MCF 10A (cell line): ENCODE measurements at regions not wholly inside any gene's neighbourhood (a gene's known extent, or its start where the extent isn't known, plus 50 kb on each side); places are given as distances from the start of the nearest gene placed in this dataset.

ENCODE experiments used
- BruUV-seq: library from RNA; stranded (reverse); fragments of 400-500 nt; replicated peaks from 2 replicates; lab custom pipeline; 2021; lab: Mats Ljungman, UMichigan
- CTCF ChIA-PET: fragments of 300-600 bp; sonication (Branson Sonifier 250); formaldehyde crosslinking; extraction: SDS; loops from one replicate; lab custom pipeline; 2021; ENCODE audit warnings: antibody characterized with exemption, inconsistent platforms; lab: Yijun Ruan, JAX
- POLR2A ChIA-PET: fragments of 300-600, 350-650 bp; sonication (Branson Sonifier 250); formaldehyde crosslinking; extraction: SDS; loops from one replicate; lab custom pipeline; 2020; ENCODE audit warnings: antibody characterized with exemption, inconsistent platforms; lab: Yijun Ruan, JAX
- DNase-seq: peaks from one replicate; pipeline ENCODE4 v3.0.0-alpha.2; 2018; ENCODE audit not compliant: unreplicated experiment
- H3K27ac Mint-ChIP-seq: one replicate; pipeline ENCODE4 v1.8.0; 2022; ENCODE audit warnings: mild to moderate bottlenecking, low read depth, mixed read lengths; ENCODE audit not compliant: unreplicated experiment
- H3K27me3 Mint-ChIP-seq: one replicate; pipeline ENCODE4 v1.8.0; 2022; ENCODE audit warnings: mixed read lengths; ENCODE audit not compliant: insufficient read depth, unreplicated experiment
- H3K36me3 Mint-ChIP-seq: one replicate; pipeline ENCODE4 v1.8.0; 2022; ENCODE audit warnings: mild to moderate bottlenecking, moderate library complexity, mixed read lengths; ENCODE audit not compliant: insufficient read depth, unreplicated experiment
- H3K4me1 Mint-ChIP-seq: one replicate; pipeline ENCODE4 v1.8.0; 2022; ENCODE audit warnings: mixed read lengths; ENCODE audit not compliant: insufficient read depth, unreplicated experiment
- H3K4me3 Mint-ChIP-seq: one replicate; pipeline ENCODE4 v1.8.0; 2022; ENCODE audit warnings: mild to moderate bottlenecking, moderate library complexity, mixed read lengths; ENCODE audit not compliant: unreplicated experiment
- H3K9me3 Mint-ChIP-seq: one replicate; pipeline ENCODE4 v1.8.0; 2022; ENCODE audit warnings: mixed read lengths; ENCODE audit not compliant: unreplicated experiment
- CTCF ChIP-seq: fragments of 200-600 bp; IDR thresholded peaks from one replicate; pipeline ENCODE4 v1.8.0; 2022; ENCODE audit warnings: antibody characterized with exemption, mild to moderate bottlenecking; ENCODE audit not compliant: unreplicated experiment
- intact Hi-C: fragments of 100-400 bp; cut with micrococcal nuclease; formaldehyde crosslinking; loops from 2 replicates; pipeline ENCODE4 v1.14.1; 2022

GRCh38 chr2:204336153-204336744, 209.0 kb upstream of the PARD3B start:
- ChIA-PET CTCF (interaction anchor here (0.5 to 1.0 kb wide), 5 partner anchors 12 to 1343 kb away, joined by 3 to 4 read pairs (median 3); no protein-coding TSS in a partner anchor), POLR2A (no interaction called here)
- H3K36me3 Mint-ChIP-seq: no peaks in the 10 kb centered on the region
- DNase-seq: no peak
- H3K9me3 Mint-ChIP-seq: peaks cover 8% of the 10 kb centered on the region
- no peak for TF ChIP-seq CTCF
- no peaks in the 10 kb centered on the region for H3K27me3 Mint-ChIP-seq
- no peak overlapping the region for H3K27ac Mint-ChIP-seq
- intact Hi-C loops: no loop called here
- no peak overlapping the region for H3K4me3 Mint-ChIP-seq
- H3K4me1 Mint-ChIP-seq: peaks cover 18% of the 10 kb centered on the region
- BruUV-seq: no TSS peak

- no peak for DNase-seq
- BruUV-seq: no TSS peak
- TF ChIP-seq CTCF: no peak
- Mint-ChIP-seq H3K9me3 (peaks cover 8% of the 10 kb centered on the region), H3K27me3 (no peaks in the 10 kb centered on the region), H3K4me3 (no peak overlapping the region), H3K36me3 (no peaks in the 10 kb centered on the region), H3K27ac (no peak overlapping the region), H3K4me1 (peaks cover 18% of the 10 kb centered on the region)
- POLR2A ChIA-PET: no interaction called here
- intact Hi-C loops: no loop called here
- CTCF ChIA-PET: interaction anchor here (0.7 to 1.8 kb wide), 6 partner anchors 11 to 1057 kb away, joined by 3 to 5 read pairs (median 3); no protein-coding TSS in a partner anchor
Observed at GRCh38 chr2:204337638-204338037, 207.6 kb upstream of the PARD3B start.

- intact Hi-C loops: no loop called here
- H3K27ac Mint-ChIP-seq: peak overlapping the region; percentile 14
- BruUV-seq: no TSS peak
- TF ChIP-seq CTCF: no peak
- no peak for DNase-seq
- H3K4me1 Mint-ChIP-seq: peaks cover 18% of the 10 kb centered on the region
- peaks cover 8% of the 10 kb centered on the region for H3K9me3 Mint-ChIP-seq
- ChIA-PET POLR2A (interaction anchor here (0.6 kb wide), 1 partner anchor 1205 kb away, joined by 5 read pairs; no protein-coding TSS in a partner anchor), CTCF (no interaction called here)
- no peaks in the 10 kb centered on the region for H3K36me3 Mint-ChIP-seq
- peak overlapping the region; percentile 56 for H3K4me3 Mint-ChIP-seq
- H3K27me3 Mint-ChIP-seq: no peaks in the 10 kb centered on the region
Observed at GRCh38 chr2:204339212-204339715, 206.0 kb upstream of the PARD3B start.

- CTCF ChIA-PET: no interaction called here
- H3K4me1 Mint-ChIP-seq: peaks cover 18% of the 10 kb centered on the region
- BruUV-seq: no TSS peak
- intact Hi-C loops: no loop called here
- H3K4me3 Mint-ChIP-seq: no peak overlapping the region
- no peaks in the 10 kb centered on the region for H3K36me3 Mint-ChIP-seq
- H3K9me3 Mint-ChIP-seq: peaks cover 8% of the 10 kb centered on the region
- no peak overlapping the region for H3K27ac Mint-ChIP-seq
- no peak for TF ChIP-seq CTCF
- H3K27me3 Mint-ChIP-seq: no peaks in the 10 kb centered on the region
- POLR2A ChIA-PET: interaction anchor here (0.6 to 0.7 kb wide), 2 partner anchors 115 to 304 kb away, joined by 3 read pairs; no protein-coding TSS in a partner anchor
- DNase-seq: no peak
Observed at GRCh38 chr2:204340511-204340910, 204.8 kb upstream of the PARD3B start.
